ENCODE measurements at regions not wholly inside any gene's neighbourhood (a gene's known extent, or its start where the extent isn't known, plus 50 kb on each side); places are given as distances from the start of the nearest gene placed in this dataset.

DNA sequence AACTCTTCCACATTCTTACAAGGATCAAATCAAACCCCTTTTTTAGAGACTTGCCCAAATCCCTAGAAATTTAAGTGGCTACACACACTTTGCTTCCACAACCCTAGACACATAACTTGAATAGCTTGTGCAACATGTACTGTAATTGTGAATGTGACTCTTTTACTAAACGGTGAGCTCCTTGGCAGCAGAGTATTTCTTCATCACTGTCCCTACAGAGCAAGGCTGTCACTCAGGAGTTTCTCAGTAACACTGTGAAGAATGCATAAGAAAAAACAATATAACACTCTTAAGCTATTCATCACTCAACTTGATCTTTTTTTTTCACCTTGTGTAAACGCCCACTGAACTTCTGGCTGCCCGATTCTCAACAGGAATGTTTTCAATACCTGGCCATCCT lies 53.8 kb upstream of the ADAMTS18 start:
- TF ChIP-seq POLR2AphosphoS5 (IDR thresholded peaks at IDR 0.05), result no peak
- no peak for TF ChIP-seq POLR2A (IDR thresholded peaks at IDR 0.05)

Data from stomach (tissue), 4 donors.